ENCODE measurements at regions not wholly inside any gene's neighbourhood (a gene's known extent, or its start where the extent isn't known, plus 50 kb on each side); places are given as distances from the start of the nearest gene placed in this dataset.

GRCh38 chr10:62885684-62886461 is 69.7 kb upstream of the EGR2 start:
- DNase-seq (ENCODE audit: low read depth, low spot score): no peak

- DNase-seq (ENCODE audit: low read depth, low spot score): no peak
These were observed 64.0 kb upstream of the EGR2 start for GRCh38 chr10:62880162-62880561.

GRCh38 chr10:62873866-62874265 is 57.7 kb upstream of the EGR2 start:
- DNase-seq (ENCODE audit: low read depth, low spot score): no peak

- DNase-seq (ENCODE audit: low read depth, low spot score): no peak
These were observed 54.7 kb upstream of the EGR2 start for GRCh38 chr10:62870866-62871265.

- no peak for DNase-seq (ENCODE audit: low read depth, low spot score)
These were observed 53.8 kb upstream of the EGR2 start for GRCh38 chr10:62869958-62870357.

GRCh38 chr10:62866941-62867340 is 50.8 kb upstream of the EGR2 start:
- DNase-seq (ENCODE audit: low read depth, low spot score): no peak

GRCh38 chr10:62866451-62866850 is 50.3 kb upstream of the EGR2 start:
- DNase-seq (ENCODE audit: low read depth, low spot score): no peak
